GM12878 (cell line): ENCODE measurements at regions not wholly inside any gene's neighbourhood (a gene's known extent, or its start where the extent isn't known, plus 50 kb on each side); places are given as distances from the start of the nearest gene placed in this dataset.

Source experiments
- ATAC-seq: fragments of 200-7000 bp; cut with Tn5 transposase; 3 replicates; pipeline ENCODE4 v1.9.1; 2020; ENCODE audit warnings: mild to moderate bottlenecking, moderate library complexity
- BruUV-seq: library from RNA; stranded (reverse); fragments of 400-500 nt; replicated peaks from 2 replicates; lab custom pipeline; 2021; lab: Mats Ljungman, UMichigan
- CTCF ChIA-PET: fragments of 300-600 bp; sonication (Branson Sonifier 250); formaldehyde crosslinking; extraction: SDS; loops from one replicate; lab custom pipeline; 2021; ENCODE audit warnings: inconsistent platforms; lab: Yijun Ruan, JAX
- POLR2A ChIA-PET: fragments of 350-600 bp; formaldehyde crosslinking; extraction: SDS; loops from one replicate; lab custom pipeline; 2021; ENCODE audit warnings: inconsistent platforms; lab: Charles Lee
- RAD21 ChIA-PET: fragments of 300-600 bp; sonication (Branson Sonifier 250); formaldehyde crosslinking; loops from one replicate; lab custom pipeline; 2023; ENCODE audit warnings: antibody characterized with exemption; ENCODE audit not compliant: unreplicated experiment; lab: Charles Lee
- SMC1A ChIA-PET: fragments of 300-600 bp; sonication (Branson Sonifier 250); formaldehyde crosslinking; loops from one replicate; lab custom pipeline; 2023; ENCODE audit not compliant: unreplicated experiment, uncharacterized antibody; lab: Charles Lee
- DNase-seq: peaks from one replicate; pipeline ENCODE4 v3.0.0-alpha.2; 2011; ENCODE audit warnings: low read depth, low spot score
- FAIRE-seq: peaks from 3 replicates; lab custom pipeline; 2011; peaks lifted over from hg19 to GRCh38; lab: Jason Lieb, UNC
- H2AFZ ChIP-seq: 2 replicates; pipeline ENCODE4 v1.6.0; 2011; ENCODE audit warnings: low read depth, low read length, control low read depth; ENCODE audit not compliant: control insufficient read depth
- H3K27ac ChIP-seq: 2 replicates; pipeline ENCODE4 v1.5.1; 2011; ENCODE audit warnings: control low read depth; ENCODE audit not compliant: control insufficient read depth, insufficient read depth
- H3K27me3 ChIP-seq, 2 experiments: replicated peaks in 1 of 2; 2 replicates each; pipeline versions ENCODE4 v1.6.0 to v1.6.1; 2011; ENCODE audit warnings: low read length in 1 of 2; ENCODE audit not compliant: control insufficient read depth in 2 of 2, insufficient read depth in 2 of 2
- H3K36me3 ChIP-seq, 2 experiments: 2 replicates each; pipeline ENCODE4 v1.5.1; 2011; ENCODE audit warnings: low read length in 1 of 2; ENCODE audit not compliant: control insufficient read depth in 2 of 2, insufficient read depth in 2 of 2
- H3K4me1 ChIP-seq: 2 replicates; pipeline ENCODE4 v1.6.1; 2011; ENCODE audit warnings: mild to moderate bottlenecking, low read length, moderate library complexity, mixed read lengths; ENCODE audit not compliant: control insufficient read depth, insufficient read depth
- H3K4me2 ChIP-seq: 2 replicates; pipeline ENCODE4 v1.6.0; 2011; ENCODE audit warnings: control low read depth; ENCODE audit not compliant: control insufficient read depth, insufficient read depth
- H3K4me3 ChIP-seq: fragments of 200-600 bp; sonication (generic); 2 replicates; pipeline ENCODE4 v1.5.1; 2016
- H3K79me2 ChIP-seq: 2 replicates; pipeline ENCODE4 v1.6.0; 2011; ENCODE audit warnings: low read length; ENCODE audit not compliant: control insufficient read depth, insufficient read depth
- H3K9ac ChIP-seq: 2 replicates; pipeline ENCODE4 v1.8.0; 2011; ENCODE audit warnings: low read length, control low read depth, mixed read lengths; ENCODE audit not compliant: control insufficient read depth, insufficient read depth
- H3K9me3 ChIP-seq: replicated peaks from 3 replicates; pipeline ENCODE4 v1.5.1; 2011; ENCODE audit warnings: mild to moderate bottlenecking, low read length; ENCODE audit not compliant: control insufficient read depth, insufficient read depth
- H4K20me1 ChIP-seq: 2 replicates; pipeline ENCODE4 v1.6.0; 2011; ENCODE audit not compliant: control insufficient read depth, insufficient read depth
- JUNB ChIP-seq: IDR thresholded peaks from 2 replicates; pipeline ENCODE4 v1.6.1; 2016; ENCODE audit warnings: antibody characterized with exemption, mild to moderate bottlenecking
- KDM1A ChIP-seq: fragments of 200-600 bp; sonication (generic); IDR thresholded peaks from 2 replicates; pipeline ENCODE4 v1.6.1; 2016; ENCODE audit warnings: borderline replicate concordance
- KLF5 ChIP-seq: fragments of 450-650 bp; IDR thresholded peaks from 2 replicates; pipeline ENCODE4 v1.6.1; 2014; ENCODE audit warnings: mild to moderate bottlenecking; ENCODE audit not compliant: partially characterized antibody
- MEF2A ChIP-seq: IDR thresholded peaks from 2 replicates; pipeline ENCODE4 v1.6.1; 2011; ENCODE audit warnings: low read depth, mild to moderate bottlenecking, low read length, moderate library complexity; ENCODE audit not compliant: insufficient read depth
- MYC ChIP-seq: IDR thresholded peaks from 2 replicates; pipeline ENCODE4 v1.6.1; 2011; ENCODE audit warnings: mild to moderate bottlenecking, low read length, moderate library complexity, inconsistent platforms; ENCODE audit not compliant: insufficient read depth, insufficient replicate concordance, insufficient read length, severe bottlenecking
- WGBS: methylation state at CpG from one replicate; pipeline ENCODE4 v1.1.6; 2016; ENCODE audit warnings: low lambda C conversion rate; ENCODE audit not compliant: insufficient replicate concordance, insufficient coverage; ENCODE audit errors: missing lambda C conversion rate; 5-methylcytosine and 5-hydroxymethylcytosine counted together
- in situ Hi-C: fragments of 300-500 bp; cut with MboI; formaldehyde crosslinking; loops from 9 replicates; pipeline ENCODE4 v1.14.3; 2018; ENCODE audit warnings: mixed read lengths
- intact Hi-C: fragments of 100-400 bp; cut with micrococcal nuclease; formaldehyde crosslinking; loops from one replicate; pipeline ENCODE4 v1.14.2; 2022; ENCODE audit not compliant: unreplicated experiment
- TF ChIP-seq, protein P1 (sequence below): IDR thresholded peaks from 2 replicates; pipeline ENCODE4 v1.6.1; 2011; ENCODE audit warnings: low read depth, mild to moderate bottlenecking, low read length, moderate library complexity, borderline replicate concordance; ENCODE audit errors: extremely low read depth

GRCh38 chr12:108401964-108402363 lies 62.9 kb upstream of the CMKLR1 start:
- ChIA-PET CTCF (no interaction called here), SMC1A (no interaction called here), POLR2A (no interaction called here), RAD21 (no interaction called here)
- no peak overlapping the region for H3K27ac ChIP-seq
- no peaks in the 10 kb centered on the region for H3K4me1 ChIP-seq
- H3K36me3 ChIP-seq, result no peaks in the 10 kb centered on the region
- no peak for DNase-seq
- H4K20me1 ChIP-seq, result no peaks in the 10 kb centered on the region
- no peaks in the 10 kb centered on the region for H3K79me2 ChIP-seq
- H3K9me3 ChIP-seq, result no peaks in the 10 kb centered on the region; the same call in 2 of the 3 replicates
- no TSS peak for BruUV-seq
- WGBS, result 0% methylated on average over 3 of the region's 3 CpGs
- H3K9ac ChIP-seq, result no peak overlapping the region
- no peak for FAIRE-seq
- no peak overlapping the region for H3K4me3 ChIP-seq
- in situ Hi-C loops (loop anchor here (25.0 kb wide), 1 partner anchor 1265 kb away; no protein-coding TSS in a partner anchor), intact Hi-C loops (no loop called here)
- H2AFZ ChIP-seq, result no peak overlapping the region
- H3K4me2 ChIP-seq, result no peak overlapping the region
- H3K27me3 ChIP-seq, result peaks cover 0 to 3% of the 10 kb centered on the region in 2 experiments; a peak in 3 of 4 replicates
- ATAC-seq, result no peak
- TF ChIP-seq MEF2A, result no peak

GRCh38 chr12:108400900-108401480 lies 61.9 kb upstream of the CMKLR1 start:
- no peak overlapping the region for H3K27ac ChIP-seq
- H3K9ac ChIP-seq, result no peak overlapping the region
- ChIA-PET RAD21 (no interaction called here), CTCF (interaction anchor here (1.4 kb wide), 1 partner anchor 10 kb away, joined by 3 read pairs; no protein-coding TSS in a partner anchor), SMC1A (no interaction called here), POLR2A (no interaction called here)
- BruUV-seq, result no TSS peak
- H3K4me3 ChIP-seq, result no peak overlapping the region
- in situ Hi-C loops (loop anchor here (25.0 kb wide), 1 partner anchor 1264 kb away; no protein-coding TSS in a partner anchor), intact Hi-C loops (no loop called here)
- peaks cover 0 to 3% of the 10 kb centered on the region in 2 experiments; a peak in 3 of 4 replicates for H3K27me3 ChIP-seq
- FAIRE-seq (no peak), ATAC-seq (no peak), DNase-seq (no peak)
- no peaks in the 10 kb centered on the region for H4K20me1 ChIP-seq
- H2AFZ ChIP-seq, result no peak overlapping the region
- H3K4me1 ChIP-seq, result no peaks in the 10 kb centered on the region
- no peaks in the 10 kb centered on the region for H3K79me2 ChIP-seq
- no peaks in the 10 kb centered on the region for H3K36me3 ChIP-seq
- WGBS, result 0% methylated on average over 3 of the region's 3 CpGs
- TF ChIP-seq KDM1A (no peak), JUNB (no peak), KLF5 (no peak), MYC (no peak)
- TF ChIP-seq, protein P1, sequence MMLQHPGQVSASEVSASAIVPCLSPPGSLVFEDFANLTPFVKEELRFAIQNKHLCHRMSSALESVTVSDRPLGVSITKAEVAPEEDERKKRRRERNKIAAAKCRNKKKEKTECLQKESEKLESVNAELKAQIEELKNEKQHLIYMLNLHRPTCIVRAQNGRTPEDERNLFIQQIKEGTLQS, result no peak
- H3K9me3 ChIP-seq, result no peaks in the 10 kb centered on the region; the same call in 2 of the 3 replicates
- no peak overlapping the region for H3K4me2 ChIP-seq
